K562 (cell line): ENCODE measurements at regions not wholly inside any gene's neighbourhood (a gene's known extent, or its start where the extent isn't known, plus 50 kb on each side); places are given as distances from the start of the nearest gene placed in this dataset.

Experiments
- ATAC-seq: fragments of 200-7000 bp; cut with Tn5 transposase; 3 replicates; pipeline ENCODE4 v1.9.1; 2020; ENCODE audit warnings: moderate library complexity
- BruUV-seq: library from RNA; stranded (reverse); fragments of 400-500 nt; replicated peaks from 2 replicates; lab custom pipeline; 2021; lab: Mats Ljungman, UMichigan
- CTCF ChIA-PET: fragments of 300-600 bp; formaldehyde crosslinking; extraction: SDS; loops from one replicate; lab custom pipeline; 2021; ENCODE audit warnings: low intra/inter-chr PET ratio; lab: Yijun Ruan, JAX
- POLR2A ChIA-PET: fragments of 300-600, 350-650 bp; sonication (Branson Sonifier 250); formaldehyde crosslinking; extraction: SDS; loops from one replicate; lab custom pipeline; 2021; ENCODE audit warnings: antibody characterized with exemption, inconsistent platforms; lab: Yijun Ruan, JAX
- DNase-seq, 4 experiments: peaks; one replicate each; pipeline versions ENCODE4 v3.0.0 to v3.0.0-alpha.2; 2011 to 2018; ENCODE audit warnings: low spot score in 3 of 4, mixed read lengths in 3 of 4; ENCODE audit errors: extremely low read depth in 1 of 4
- FAIRE-seq: peaks from 2 replicates; lab custom pipeline; 2011; peaks lifted over from hg19 to GRCh38; lab: Jason Lieb, UNC
- H2AFZ ChIP-seq: 2 replicates; pipeline ENCODE4 v1.6.0; 2011; ENCODE audit warnings: low read depth, low read length, control low read depth, inconsistent platforms
- H3K27ac ChIP-seq: fragments of 200-600 bp; 3 replicates; pipeline ENCODE4 v1.8.0; 2011; ENCODE audit warnings: low read depth, mild to moderate bottlenecking, control low read depth, inconsistent platforms, low read length, moderate library complexity, mixed read lengths; ENCODE audit errors: extremely low read depth
- H3K27me3 ChIP-seq, 2 experiments: fragments of 300-600 bp in 1 of 2; 2 replicates in 1 of 2; 3 replicates in 1 of 2; pipeline versions ENCODE4 v1.6.0 to v1.8.0; 2011; ENCODE audit warnings: inconsistent platforms in 2 of 2, low read length in 2 of 2, mild to moderate bottlenecking in 1 of 2, mixed read lengths in 1 of 2, moderate library complexity in 1 of 2; ENCODE audit not compliant: control insufficient read depth in 2 of 2, insufficient read depth in 2 of 2
- H3K36me3 ChIP-seq: fragments of 300-600 bp; 3 replicates; pipeline ENCODE4 v1.8.0; 2011; ENCODE audit warnings: mild to moderate bottlenecking, low read length, inconsistent platforms; ENCODE audit not compliant: control insufficient read depth, insufficient read depth
- H3K4me1 ChIP-seq, 2 experiments: fragments of 200-600 bp in 1 of 2; replicated peaks in 1 of 2; 2 replicates in 1 of 2; 3 replicates in 1 of 2; pipeline versions ENCODE4 v1.5.1 to v1.8.0; 2011; ENCODE audit warnings: inconsistent platforms in 2 of 2, low read length in 2 of 2, mild to moderate bottlenecking in 1 of 2, mixed read lengths in 1 of 2, moderate library complexity in 1 of 2; ENCODE audit not compliant: control insufficient read depth in 2 of 2, insufficient read depth in 2 of 2
- H3K4me2 ChIP-seq: 2 replicates; pipeline ENCODE4 v1.6.1; 2011; ENCODE audit warnings: low read length, control low read depth, inconsistent platforms, mixed read lengths; ENCODE audit not compliant: insufficient read depth
- H3K4me3 ChIP-seq: fragments of 200-600 bp; sonication (generic), shearing (Covaris generic); 2 replicates; pipeline ENCODE4 v1.5.1; 2016; ENCODE audit warnings: control low read depth, inconsistent platforms
- H3K79me2 ChIP-seq: fragments of 200-600 bp; 3 replicates; pipeline ENCODE4 v1.8.0; 2011; ENCODE audit warnings: low read length, inconsistent platforms; ENCODE audit not compliant: control insufficient read depth, insufficient read depth
- H3K9ac ChIP-seq, 2 experiments: 2 replicates each; pipeline versions ENCODE4 v1.6.0 to v1.6.1; 2011; ENCODE audit warnings: low read depth in 2 of 2, low read length in 2 of 2, control low read depth in 1 of 2, inconsistent platforms in 1 of 2, mild to moderate bottlenecking in 1 of 2, mixed read lengths in 1 of 2; ENCODE audit not compliant: insufficient read depth in 1 of 2
- H3K9me1 ChIP-seq: one replicate; pipeline ENCODE4 v1.6.0; 2011; ENCODE audit warnings: inconsistent platforms, mild to moderate bottlenecking, low read length, moderate library complexity; ENCODE audit not compliant: control insufficient read depth, insufficient read depth
- H3K9me3 ChIP-seq: replicated peaks from 2 replicates; pipeline ENCODE4 v1.5.1; 2011; ENCODE audit warnings: low read depth, low read length, inconsistent platforms; ENCODE audit not compliant: control insufficient read depth, insufficient read depth
- H4K20me1 ChIP-seq: replicated peaks from 2 replicates; pipeline ENCODE4 v1.6.1; 2011; ENCODE audit warnings: low read length, inconsistent platforms, mixed read lengths; ENCODE audit not compliant: control insufficient read depth, insufficient read depth
- CTCFL ChIP-seq: IDR thresholded peaks from 2 replicates; pipeline ENCODE4 v1.6.1; 2011; ENCODE audit warnings: borderline replicate concordance, low read depth, mild to moderate bottlenecking, moderate library complexity, low read length; ENCODE audit not compliant: insufficient read depth, poor library complexity, severe bottlenecking
- ERF ChIP-seq: fragments of 450-650 bp; formaldehyde crosslinking; IDR thresholded peaks from 2 replicates; pipeline ENCODE4 v1.4.0; 2020; ENCODE audit warnings: mild to moderate bottlenecking, mixed read lengths
- HES1 ChIP-seq: fragments of 450-650 bp; IDR thresholded peaks from 2 replicates; pipeline ENCODE4 v1.6.1; 2016; ENCODE audit warnings: low read depth, mild to moderate bottlenecking, moderate library complexity
- KLF13 ChIP-seq: fragments of 450-650 bp; IDR thresholded peaks from 2 replicates; pipeline ENCODE4 v1.6.1; 2016; ENCODE audit warnings: missing genetic modification characterization, low read depth, mild to moderate bottlenecking, missing compliant biosample characterization, moderate library complexity, borderline replicate concordance
- MECOM ChIP-seq: fragments of 250-450 bp; sonication (Bioruptor Pico); IDR thresholded peaks from 2 replicates; pipeline ENCODE4 v1.8.0; 2022; ENCODE audit warnings: inconsistent platforms
- MEIS2 ChIP-seq: fragments of 450-650 bp; IDR thresholded peaks from 2 replicates; pipeline ENCODE4 v1.6.1; 2014; ENCODE audit warnings: mild to moderate bottlenecking; ENCODE audit not compliant: partially characterized antibody
- NR0B1 ChIP-seq: fragments of 450-650 bp; IDR thresholded peaks from one replicate; pipeline ENCODE4 v1.6.1; 2018; ENCODE audit warnings: mild to moderate bottlenecking, moderate library complexity; ENCODE audit not compliant: partially characterized antibody
- RBM25 ChIP-seq: fragments of 200-400 bp; formaldehyde crosslinking; IDR thresholded peaks from 2 replicates; pipeline ENCODE4 v1.6.1; 2018; ENCODE audit warnings: low read length, low read depth, moderate library complexity; ENCODE audit not compliant: severe bottlenecking
- SMC3 ChIP-seq: conservative IDR thresholded peaks from 2 replicates; pipeline ENCODE4 v1.6.1; 2011; ENCODE audit warnings: low read depth, low read length, improper control_type of control experiment; ENCODE audit not compliant: insufficient read depth
- TRIM25 ChIP-seq: fragments of 450-650 bp; IDR thresholded peaks from 2 replicates; pipeline ENCODE4 v1.7.0; 2016; ENCODE audit warnings: borderline replicate concordance
- ZNF277 ChIP-seq: fragments of 250-450 bp; sonication (Bioruptor Pico); IDR thresholded peaks from 2 replicates; pipeline ENCODE4 v1.8.0; 2022; ENCODE audit warnings: inconsistent platforms, mild to moderate bottlenecking, moderate library complexity, borderline replicate concordance
- ZNF561 ChIP-seq: fragments of 450-650 bp; formaldehyde crosslinking; conservative IDR thresholded peaks from 2 replicates; pipeline ENCODE4 v1.4.0; 2020; ENCODE audit warnings: mild to moderate bottlenecking, moderate library complexity
- WGBS: fragments of 100-300 bp; shearing (Covaris generic); methylation state at CpG from one replicate; pipeline ENCODE4 v1.1.6; 2016; ENCODE audit warnings: low coverage, mixed read lengths; ENCODE audit not compliant: insufficient coverage; ENCODE audit errors: missing lambda C conversion rate; 5-methylcytosine and 5-hydroxymethylcytosine counted together
- in situ Hi-C: fragments of 300-500 bp; cut with MboI; formaldehyde crosslinking; loops from 4 replicates; pipeline ENCODE4 v1.15.0; 2018; ENCODE audit warnings: inconsistent platforms, mixed read lengths
- intact Hi-C: fragments of 100-400 bp; cut with micrococcal nuclease; formaldehyde crosslinking; loops from 2 replicates; pipeline ENCODE4 v1.14.2; 2022

- TF ChIP-seq TRIM25: no peak
- TF ChIP-seq ZNF277: no peak
These were observed 72.4 kb upstream of the ATP5MC3 start (continued) for GRCh38 chr2:175253871-175254270.

- Histone ChIP-seq H2AFZ (no peak overlapping the region), H3K27me3 (peaks cover 0 to 4% of the 10 kb centered on the region in 2 experiments; a peak in 1 of 5 replicates), H4K20me1 (no peaks in the 10 kb centered on the region), H3K4me3 (no peak overlapping the region), H3K36me3 (no peaks in the 10 kb centered on the region), H3K9me1 (no peaks in the 10 kb centered on the region), H3K4me1 (no peaks in the 10 kb centered on the region), H3K4me2 (no peak overlapping the region), H3K9ac (no peak overlapping the region), H3K9me3 (no peaks in the 10 kb centered on the region), H3K27ac (no peak overlapping the region), H3K79me2 (no peaks in the 10 kb centered on the region)
- 9% methylated on average over 5 of the region's 5 CpGs for WGBS
- intact Hi-C loops (loop anchor here (5.0 kb wide), 1 partner anchor 846 kb away; the partner anchor contains the start of gene HOXD12), in situ Hi-C loops (no loop called here)
- POLR2A ChIA-PET: interaction anchor here (1.1 to 1.3 kb wide), 2 partner anchors 10 to 21 kb away, joined by 3 to 5 read pairs; no protein-coding TSS in a partner anchor
- DNase-seq (peak; percentile 13 to 50 (median 26)), ATAC-seq (peak; percentile 75), FAIRE-seq (peak; percentile 56)
- CTCF ChIA-PET: interaction anchor here (1.7 kb wide), 1 partner anchor 835 kb away, joined by 5 read pairs; no protein-coding TSS in a partner anchor
- BruUV-seq: no TSS peak
- TF ChIP-seq SMC3 (peak; percentile 58; the same call in 1 of the 2 replicates), HES1 (no peak), RBM25 (no peak), NR0B1 (no peak), ZNF561 (CRISPR knock-in tag) (no peak), KLF13 (no peak), MECOM (no peak), ERF (CRISPR knock-in tag) (no peak), CTCFL (peak; percentile 28), MEIS2 (no peak)
These were observed 70.0 kb upstream of the ATP5MC3 start for GRCh38 chr2:175251425-175252041.
